Fibroblast of lung (primary cell): ENCODE measurements at regions not wholly inside any gene's neighbourhood (a gene's known extent, or its start where the extent isn't known, plus 50 kb on each side); places are given as distances from the start of the nearest gene placed in this dataset.

Experiments
- EZH2 ChIP-seq: IDR thresholded peaks from 2 replicates; pipeline ENCODE4 v1.5.1; 2012; ENCODE audit warnings: low read length, control low read depth, mild to moderate bottlenecking; ENCODE audit errors: missing control alignments
- TF ChIP-seq, protein P1 (sequence below), 2 donors: IDR thresholded peaks in 1 of 2; conservative IDR thresholded peaks in 1 of 2; 1 replicate in 1 of 2; 2 replicates in 1 of 2; pipeline ENCODE4 v1.5.1; 2011 to 2012; ENCODE audit warnings: low read length in 2 of 2, control low read depth in 1 of 2, inconsistent platforms in 1 of 2, low read depth in 1 of 2, mild to moderate bottlenecking in 1 of 2

DNA sequence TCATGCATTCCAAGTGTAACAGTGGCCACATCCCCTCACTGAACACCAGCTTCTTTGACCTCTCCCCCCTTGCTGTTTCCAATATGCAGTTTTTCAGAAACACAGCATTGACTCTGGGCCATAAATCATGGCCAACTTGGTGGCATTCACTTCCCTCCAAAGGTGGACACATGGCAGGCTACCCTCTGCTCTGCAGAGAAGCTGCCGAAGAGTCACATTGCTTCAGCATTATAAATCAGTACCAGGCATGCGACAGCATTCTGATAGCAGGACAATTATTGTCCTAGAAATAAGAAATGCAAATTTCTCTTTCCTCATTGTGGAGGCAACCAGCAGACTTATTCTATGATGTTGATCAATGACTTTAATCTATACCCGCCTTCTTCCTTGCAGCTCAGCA lies 475.4 kb upstream of the GHITM start:
- no peak for TF ChIP-seq EZH2
- TF ChIP-seq, protein P1, sequence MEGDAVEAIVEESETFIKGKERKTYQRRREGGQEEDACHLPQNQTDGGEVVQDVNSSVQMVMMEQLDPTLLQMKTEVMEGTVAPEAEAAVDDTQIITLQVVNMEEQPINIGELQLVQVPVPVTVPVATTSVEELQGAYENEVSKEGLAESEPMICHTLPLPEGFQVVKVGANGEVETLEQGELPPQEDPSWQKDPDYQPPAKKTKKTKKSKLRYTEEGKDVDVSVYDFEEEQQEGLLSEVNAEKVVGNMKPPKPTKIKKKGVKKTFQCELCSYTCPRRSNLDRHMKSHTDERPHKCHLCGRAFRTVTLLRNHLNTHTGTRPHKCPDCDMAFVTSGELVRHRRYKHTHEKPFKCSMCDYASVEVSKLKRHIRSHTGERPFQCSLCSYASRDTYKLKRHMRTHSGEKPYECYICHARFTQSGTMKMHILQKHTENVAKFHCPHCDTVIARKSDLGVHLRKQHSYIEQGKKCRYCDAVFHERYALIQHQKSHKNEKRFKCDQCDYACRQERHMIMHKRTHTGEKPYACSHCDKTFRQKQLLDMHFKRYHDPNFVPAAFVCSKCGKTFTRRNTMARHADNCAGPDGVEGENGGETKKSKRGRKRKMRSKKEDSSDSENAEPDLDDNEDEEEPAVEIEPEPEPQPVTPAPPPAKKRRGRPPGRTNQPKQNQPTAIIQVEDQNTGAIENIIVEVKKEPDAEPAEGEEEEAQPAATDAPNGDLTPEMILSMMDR (conservative IDR thresholded peaks at IDR 0.05 in 1 of 2, IDR thresholded peaks at IDR 0.05 in 1 of 2; ENCODE audit: low read depth in 1 of 2, low read length in 2 of 2): no peak
